ENCODE measurements at regions not wholly inside any gene's neighbourhood (a gene's known extent, or its start where the extent isn't known, plus 50 kb on each side); places are given as distances from the start of the nearest gene placed in this dataset.

DNA sequence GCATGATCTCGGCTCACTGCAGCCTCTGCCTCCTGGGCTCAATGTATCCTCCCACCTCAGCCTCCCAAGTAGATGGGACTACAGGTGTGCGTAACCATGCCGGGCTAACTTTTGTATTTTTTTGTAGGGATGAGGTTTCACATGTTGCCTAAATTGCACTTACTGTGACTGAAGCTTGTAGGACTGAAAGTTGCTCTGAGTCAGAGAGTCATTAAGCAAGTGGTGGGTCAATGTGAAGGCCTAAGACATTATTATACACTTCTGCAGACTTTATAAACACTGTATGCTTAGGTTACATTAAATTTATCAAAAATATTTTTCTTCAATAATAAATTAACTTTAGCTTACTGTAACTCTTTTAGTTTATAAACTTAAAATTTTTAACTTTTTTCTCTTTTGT lies 170.2 kb downstream of the FAT4 start:
- WGBS, 2 donors (ENCODE audit: low coverage in 1 of 2) = 79 to 97% methylated on average over 3 of the region's 3 CpGs
- H3K36me3 ChIP-seq = peaks cover 0 to 26% of the 10 kb centered on the region in 2 donors
- H3K4me1 ChIP-seq = peaks cover 0 to 19% (median 0%) of the 10 kb centered on the region in 3 donors
- no peak overlapping the region for H3K27ac ChIP-seq
- H3K4me3 ChIP-seq = no peak overlapping the region
- no peaks in the 10 kb centered on the region for H3K9me3 ChIP-seq
- ATAC-seq = no peak
- no peak for TF ChIP-seq EP300 (IDR thresholded peaks at IDR 0.05)
- TF ChIP-seq, protein P1, sequence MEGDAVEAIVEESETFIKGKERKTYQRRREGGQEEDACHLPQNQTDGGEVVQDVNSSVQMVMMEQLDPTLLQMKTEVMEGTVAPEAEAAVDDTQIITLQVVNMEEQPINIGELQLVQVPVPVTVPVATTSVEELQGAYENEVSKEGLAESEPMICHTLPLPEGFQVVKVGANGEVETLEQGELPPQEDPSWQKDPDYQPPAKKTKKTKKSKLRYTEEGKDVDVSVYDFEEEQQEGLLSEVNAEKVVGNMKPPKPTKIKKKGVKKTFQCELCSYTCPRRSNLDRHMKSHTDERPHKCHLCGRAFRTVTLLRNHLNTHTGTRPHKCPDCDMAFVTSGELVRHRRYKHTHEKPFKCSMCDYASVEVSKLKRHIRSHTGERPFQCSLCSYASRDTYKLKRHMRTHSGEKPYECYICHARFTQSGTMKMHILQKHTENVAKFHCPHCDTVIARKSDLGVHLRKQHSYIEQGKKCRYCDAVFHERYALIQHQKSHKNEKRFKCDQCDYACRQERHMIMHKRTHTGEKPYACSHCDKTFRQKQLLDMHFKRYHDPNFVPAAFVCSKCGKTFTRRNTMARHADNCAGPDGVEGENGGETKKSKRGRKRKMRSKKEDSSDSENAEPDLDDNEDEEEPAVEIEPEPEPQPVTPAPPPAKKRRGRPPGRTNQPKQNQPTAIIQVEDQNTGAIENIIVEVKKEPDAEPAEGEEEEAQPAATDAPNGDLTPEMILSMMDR (IDR thresholded peaks at IDR 0.05) = no peak
- H3K27me3 ChIP-seq = no peaks in the 10 kb centered on the region

DNA sequence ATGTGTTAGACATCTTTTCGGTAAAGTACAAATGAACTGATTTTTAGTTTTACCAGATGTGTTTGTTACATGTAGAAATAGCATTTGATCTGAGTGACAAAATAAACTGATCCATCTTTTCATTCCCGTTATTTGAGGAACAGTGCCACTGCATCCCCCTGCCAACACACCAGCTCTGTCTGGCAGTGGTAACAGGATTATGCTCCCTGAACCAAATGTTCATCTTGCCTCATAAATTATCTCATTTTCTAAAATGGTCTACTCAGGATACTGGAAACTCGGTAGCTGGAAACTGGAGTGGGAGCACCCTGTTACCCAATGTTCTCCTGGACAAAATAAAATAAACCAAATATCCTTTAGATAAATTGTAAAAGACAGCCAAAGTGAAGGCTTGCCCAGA lies 171.6 kb downstream of the FAT4 start:
- H3K36me3 ChIP-seq = peaks cover 0 to 34% of the 10 kb centered on the region in 2 donors
- WGBS, 2 donors (ENCODE audit: low coverage in 1 of 2) = 50 to 62% methylated on average over 1 to 3 of the region's 3 CpGs

DNA sequence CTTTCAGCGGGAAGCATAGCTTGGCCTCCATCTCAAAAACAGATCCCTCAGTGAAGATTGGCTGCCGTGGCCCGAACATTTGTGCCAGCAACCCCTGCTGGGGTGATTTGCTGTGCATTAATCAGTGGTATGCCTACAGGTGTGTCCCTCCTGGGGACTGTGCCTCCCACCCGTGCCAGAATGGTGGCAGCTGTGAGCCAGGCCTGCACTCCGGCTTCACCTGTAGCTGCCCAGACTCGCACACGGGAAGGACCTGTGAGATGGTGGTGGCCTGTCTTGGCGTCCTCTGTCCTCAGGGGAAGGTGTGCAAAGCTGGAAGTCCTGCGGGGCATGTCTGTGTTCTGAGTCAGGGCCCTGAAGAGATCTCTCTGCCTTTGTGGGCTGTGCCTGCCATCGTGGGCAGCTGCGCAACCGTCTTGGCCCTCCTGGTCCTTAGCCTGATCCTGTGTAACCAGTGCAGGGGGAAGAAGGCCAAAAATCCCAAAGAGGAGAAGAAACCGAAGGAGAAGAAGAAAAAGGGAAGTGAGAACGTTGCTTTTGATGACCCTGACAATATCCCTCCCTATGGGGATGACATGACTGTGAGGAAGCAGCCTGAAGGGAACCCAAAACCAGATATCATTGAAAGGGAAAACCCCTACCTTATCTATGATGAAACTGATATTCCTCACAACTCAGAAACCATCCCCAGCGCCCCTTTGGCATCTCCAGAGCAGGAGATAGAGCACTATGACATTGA lies 175.4 kb downstream of the FAT4 start:
- no peak overlapping the region for H3K4me3 ChIP-seq
- no peaks in the 10 kb centered on the region for H3K9me3 ChIP-seq
- 90 to 100% methylated on average over 2 to 3 of the region's 15 CpGs for WGBS, 2 donors (ENCODE audit: low coverage in 1 of 2)
- peaks cover 0 to 22% of the 10 kb centered on the region in 2 donors for H3K36me3 ChIP-seq
- no peak for TF ChIP-seq POLR2A (IDR thresholded peaks at IDR 0.05)
- no peak for TF ChIP-seq EP300 (IDR thresholded peaks at IDR 0.05)
- TF ChIP-seq POLR2AphosphoS5 (IDR thresholded peaks at IDR 0.05) = no peak
- TF ChIP-seq, protein P1 (IDR thresholded peaks at IDR 0.05) = no peak
- no peak for ATAC-seq
- no peak overlapping the region for H3K27ac ChIP-seq
- peaks cover 0 to 19% (median 0%) of the 10 kb centered on the region in 3 donors for H3K4me1 ChIP-seq
- no peaks in the 10 kb centered on the region for H3K27me3 ChIP-seq

More for the DNA sequence above, 171.6 kb downstream of the FAT4 start:
- peak overlapping the region in 2 of 4 donors; percentile 37 to 53 for H3K27ac ChIP-seq
- H3K27me3 ChIP-seq = no peaks in the 10 kb centered on the region
- peaks cover 0 to 19% (median 0%) of the 10 kb centered on the region in 3 donors for H3K4me1 ChIP-seq
- H3K4me3 ChIP-seq = no peak overlapping the region
- ATAC-seq = no peak
- H3K9me3 ChIP-seq = no peaks in the 10 kb centered on the region
- TF ChIP-seq EP300 (IDR thresholded peaks at IDR 0.05) (no peak), POLR2AphosphoS5 (IDR thresholded peaks at IDR 0.05) (peak; percentile 18), POLR2A (IDR thresholded peaks at IDR 0.05) (no peak)
- TF ChIP-seq, protein P1 (IDR thresholded peaks at IDR 0.05) = no peak

DNA sequence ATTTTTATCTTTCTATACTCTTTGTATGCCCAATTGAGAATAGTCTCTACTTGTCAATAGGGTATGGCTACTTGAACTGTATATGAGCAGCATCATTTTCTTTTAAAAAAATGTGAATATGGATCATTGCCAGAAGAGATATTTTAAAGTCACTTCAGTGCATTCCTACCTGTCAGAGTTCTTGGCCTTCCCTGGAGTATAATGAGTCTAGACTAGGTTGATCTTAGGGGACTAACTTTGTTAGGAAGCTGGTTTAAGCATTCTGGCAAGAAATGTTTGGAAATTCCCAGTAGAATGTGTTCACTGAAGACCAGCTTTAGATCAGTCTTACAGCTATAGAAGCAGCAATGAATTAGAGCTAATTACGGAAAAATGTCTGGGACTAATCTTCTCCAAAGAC lies 178.2 kb downstream of the FAT4 start:
- ATAC-seq = no peak
- 78 to 100% methylated on average over 1 of the region's 1 CpG for WGBS, 2 donors (ENCODE audit: low coverage in 1 of 2)
- Histone ChIP-seq H3K4me3 (no peak overlapping the region), H3K27ac (no peak overlapping the region), H3K4me1 (no peaks in the 10 kb centered on the region), H3K36me3 (peaks cover 0 to 22% of the 10 kb centered on the region in 2 donors), H3K9me3 (no peaks in the 10 kb centered on the region), H3K27me3 (no peaks in the 10 kb centered on the region)
- TF ChIP-seq POLR2A (IDR thresholded peaks at IDR 0.05) (no peak), POLR2AphosphoS5 (IDR thresholded peaks at IDR 0.05) (no peak), EP300 (IDR thresholded peaks at IDR 0.05) (no peak)
- TF ChIP-seq, protein P1 (IDR thresholded peaks at IDR 0.05) = no peak

DNA sequence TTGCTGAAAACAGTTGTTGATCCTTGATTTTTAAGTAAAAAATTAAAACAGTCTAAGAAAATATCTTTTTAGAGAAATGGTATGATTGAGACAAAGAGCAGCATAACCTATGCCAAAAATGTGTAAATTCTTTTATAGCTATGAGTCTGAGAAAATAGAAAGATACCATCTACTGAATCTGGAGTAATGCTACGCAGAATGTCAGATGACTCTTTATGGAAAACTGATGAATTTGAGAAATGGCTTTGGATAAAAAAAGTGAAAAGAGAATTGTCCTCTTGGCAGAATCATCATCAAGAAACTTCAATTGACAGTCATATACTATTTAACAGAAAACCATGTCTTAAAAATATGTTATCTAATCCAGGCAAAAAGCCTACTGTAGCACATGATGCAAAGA lies 183.1 kb downstream of the FAT4 start:
- no peaks in the 10 kb centered on the region for H3K9me3 ChIP-seq
- no peak overlapping the region for H3K27ac ChIP-seq
- ATAC-seq = no peak
- TF ChIP-seq, protein P1 (IDR thresholded peaks at IDR 0.05) = no peak
- TF ChIP-seq POLR2AphosphoS5 (IDR thresholded peaks at IDR 0.05) (no peak), EP300 (IDR thresholded peaks at IDR 0.05) (no peak), POLR2A (IDR thresholded peaks at IDR 0.05) (no peak)
- no peaks in the 10 kb centered on the region for H3K4me1 ChIP-seq
- no peak overlapping the region for H3K4me3 ChIP-seq
- WGBS, 2 donors (ENCODE audit: low coverage in 1 of 2) = 82 to 100% methylated on average over 1 of the region's 1 CpG
- H3K27me3 ChIP-seq = no peaks in the 10 kb centered on the region
- H3K36me3 ChIP-seq = no peaks in the 10 kb centered on the region
